IMR-90 (cell line): ENCODE measurements at regions not wholly inside any gene's neighbourhood (a gene's known extent, or its start where the extent isn't known, plus 50 kb on each side); places are given as distances from the start of the nearest gene placed in this dataset.

Experiments used
- CHD1 ChIP-seq: IDR thresholded peaks from 2 replicates; pipeline ENCODE4 v1.6.1; 2012; ENCODE audit warnings: low read depth, low read length, improper control_type of control experiment
- CTCF ChIP-seq: conservative IDR thresholded peaks from 2 replicates; pipeline ENCODE4 v1.5.1; 2012; ENCODE audit warnings: mild to moderate bottlenecking, low read depth, low read length, improper control_type of control experiment
- ELK1 ChIP-seq: fragments of 150-350 bp; IDR thresholded peaks from 2 replicates; pipeline ENCODE4 v1.6.1; 2016; ENCODE audit warnings: low read depth, mild to moderate bottlenecking, low read length, moderate library complexity, borderline replicate concordance
- FOS ChIP-seq: fragments of 150-350 bp; IDR thresholded peaks from 2 replicates; pipeline ENCODE4 v1.6.1; 2016; ENCODE audit warnings: low read depth, low read length
- POLR2A ChIP-seq: IDR thresholded peaks from 2 replicates; pipeline ENCODE4 v1.6.1; 2012; ENCODE audit warnings: mild to moderate bottlenecking, low read depth, low read length
- RAD21 ChIP-seq: IDR thresholded peaks from 2 replicates; pipeline ENCODE4 v1.6.1; 2012; ENCODE audit warnings: low read length, improper control_type of control experiment
- SMC3 ChIP-seq: fragments of 150-350 bp; IDR thresholded peaks from 2 replicates; pipeline ENCODE4 v1.6.1; 2016; ENCODE audit warnings: low read depth, mild to moderate bottlenecking, antibody characterized with exemption, low read length, moderate library complexity
- USF2 ChIP-seq: fragments of 150-350 bp; IDR thresholded peaks from 2 replicates; pipeline ENCODE4 v1.6.1; 2017; ENCODE audit warnings: mild to moderate bottlenecking, antibody characterized with exemption, low read length, low read depth

GRCh38 chr6:167560673-167561569 lies 236.0 kb downstream of the TTLL2 start:
- TF ChIP-seq CHD1 (no peak), SMC3 (no peak), FOS (no peak), CTCF (no peak), USF2 (no peak), ELK1 (no peak), POLR2A (no peak), RAD21 (no peak)
